Suprapubic skin (tissue), 4 donors: ENCODE measurements at regions not wholly inside any gene's neighbourhood (a gene's known extent, or its start where the extent isn't known, plus 50 kb on each side); places are given as distances from the start of the nearest gene placed in this dataset.

ENCODE experiments used
- DNase-seq, 2 donors: peaks; one replicate each; pipeline ENCODE4 v3.0.0-alpha.2; 2019; ENCODE audit warnings: low spot score in 2 of 2
- H3K27ac ChIP-seq: fragments of 200-600 bp; sonication (generic); one replicate; pipeline ENCODE4 v1.5.1; 2019
- H3K27me3 ChIP-seq: fragments of 200-600 bp; sonication (generic); one replicate; pipeline ENCODE4 v1.5.1; 2019
- H3K36me3 ChIP-seq: fragments of 200-600 bp; sonication (generic); one replicate; pipeline ENCODE4 v1.5.1; 2019
- H3K4me1 ChIP-seq: fragments of 200-600 bp; sonication (generic); one replicate; pipeline ENCODE4 v1.5.1; 2019
- H3K4me3 ChIP-seq: fragments of 200-600 bp; sonication (generic); one replicate; pipeline ENCODE4 v1.5.1; 2019; ENCODE audit warnings: mild to moderate bottlenecking
- H3K9me3 ChIP-seq: fragments of 200-600 bp; sonication (generic); one replicate; pipeline ENCODE4 v1.5.1; 2019
- EP300 ChIP-seq: sonication (generic); formaldehyde crosslinking; IDR thresholded peaks from one replicate; pipeline ENCODE4 v1.6.1; 2017; ENCODE audit warnings: antibody characterized with exemption
- POLR2A ChIP-seq, 2 donors: fragments of 450-650 bp; IDR thresholded peaks; one replicate each; pipeline ENCODE4 v1.6.1; 2017; ENCODE audit warnings: antibody characterized with exemption in 2 of 2, mild to moderate bottlenecking in 2 of 2, moderate library complexity in 2 of 2
- POLR2AphosphoS5 ChIP-seq, 3 donors: sonication (generic); formaldehyde crosslinking; IDR thresholded peaks; one replicate each; pipeline ENCODE4 v1.6.1; 2017; ENCODE audit warnings: antibody characterized with exemption in 3 of 3
- WGBS: methylation state at CpG from one replicate; pipeline ENCODE4 v1.1.5; 2018; 5-methylcytosine and 5-hydroxymethylcytosine counted together
- TF ChIP-seq, protein P1 (sequence below), 2 donors: fragments of 200-600 bp in 1 of 2; fragments of 450-650 bp in 1 of 2; sonication (generic) in 1 of 2; IDR thresholded peaks; one replicate each; pipeline ENCODE4 v1.5.1; 2016 to 2019; ENCODE audit warnings: antibody characterized with exemption in 2 of 2, mild to moderate bottlenecking in 1 of 2, moderate library complexity in 1 of 2

DNA sequence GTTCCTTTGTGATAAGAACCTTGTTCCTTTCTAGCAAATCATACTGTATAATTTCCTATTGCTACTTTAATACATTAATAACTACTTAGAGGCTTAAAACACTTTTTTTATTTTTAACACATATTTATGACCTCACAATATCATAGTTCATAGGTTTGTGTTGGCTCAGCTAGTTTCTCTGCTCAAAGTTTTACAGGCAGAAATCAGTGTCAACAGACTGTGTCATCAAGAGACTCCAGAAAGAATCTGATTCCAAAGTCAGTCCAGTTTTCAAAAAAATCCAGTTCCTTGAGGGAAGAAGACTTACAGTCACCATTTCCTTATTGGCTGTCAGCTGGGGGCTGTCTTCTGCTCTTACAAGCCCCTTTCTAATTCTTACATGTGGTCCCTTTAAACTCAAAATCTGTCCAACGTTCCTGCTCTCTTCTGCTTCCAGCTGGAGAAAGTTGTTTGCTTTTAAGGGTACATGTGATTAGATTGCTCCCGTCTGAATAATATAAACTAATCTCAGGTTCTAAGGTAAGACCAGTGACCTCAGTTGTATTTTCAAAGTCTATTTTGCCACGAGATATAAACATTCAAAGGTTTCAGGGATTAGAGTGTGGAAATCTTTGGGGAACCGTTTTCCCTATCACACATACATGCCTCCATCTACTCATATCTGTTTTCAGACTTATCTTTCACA lies 267.3 kb upstream of the SLITRK5 start:
- Histone ChIP-seq H3K36me3 (no peaks in the 10 kb centered on the region), H3K27me3 (no peaks in the 10 kb centered on the region)

DNA sequence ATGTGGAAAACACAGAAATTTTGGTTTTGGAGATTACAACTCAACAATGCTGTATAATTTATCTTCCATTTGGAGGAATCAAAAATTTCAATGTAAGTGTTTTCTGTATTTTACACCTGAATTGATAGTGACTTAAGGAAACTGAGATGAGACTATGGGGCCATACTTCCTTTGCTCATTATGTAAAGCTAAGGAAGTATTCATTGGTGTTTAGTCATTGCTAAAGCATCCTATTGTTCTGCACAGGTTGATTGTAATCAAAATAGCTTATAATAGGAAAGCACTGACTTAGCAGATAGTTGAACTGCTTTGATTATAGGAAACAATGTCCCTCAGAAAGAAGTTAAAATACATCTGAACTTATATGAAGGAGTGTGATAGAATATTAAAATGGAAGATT lies 244.4 kb upstream of the SLITRK5 start:
- DNase-seq, result no peak
- Histone ChIP-seq H3K9me3 (no peaks in the 10 kb centered on the region), H3K27me3 (no peaks in the 10 kb centered on the region), H3K36me3 (no peaks in the 10 kb centered on the region), H3K4me3 (no peak overlapping the region), H3K27ac (no peak overlapping the region), H3K4me1 (no peaks in the 10 kb centered on the region)
- TF ChIP-seq POLR2AphosphoS5 (IDR thresholded peaks at IDR 0.05) (no peak), EP300 (no peak), POLR2A (IDR thresholded peaks at IDR 0.05) (no peak)
- TF ChIP-seq, protein P1, sequence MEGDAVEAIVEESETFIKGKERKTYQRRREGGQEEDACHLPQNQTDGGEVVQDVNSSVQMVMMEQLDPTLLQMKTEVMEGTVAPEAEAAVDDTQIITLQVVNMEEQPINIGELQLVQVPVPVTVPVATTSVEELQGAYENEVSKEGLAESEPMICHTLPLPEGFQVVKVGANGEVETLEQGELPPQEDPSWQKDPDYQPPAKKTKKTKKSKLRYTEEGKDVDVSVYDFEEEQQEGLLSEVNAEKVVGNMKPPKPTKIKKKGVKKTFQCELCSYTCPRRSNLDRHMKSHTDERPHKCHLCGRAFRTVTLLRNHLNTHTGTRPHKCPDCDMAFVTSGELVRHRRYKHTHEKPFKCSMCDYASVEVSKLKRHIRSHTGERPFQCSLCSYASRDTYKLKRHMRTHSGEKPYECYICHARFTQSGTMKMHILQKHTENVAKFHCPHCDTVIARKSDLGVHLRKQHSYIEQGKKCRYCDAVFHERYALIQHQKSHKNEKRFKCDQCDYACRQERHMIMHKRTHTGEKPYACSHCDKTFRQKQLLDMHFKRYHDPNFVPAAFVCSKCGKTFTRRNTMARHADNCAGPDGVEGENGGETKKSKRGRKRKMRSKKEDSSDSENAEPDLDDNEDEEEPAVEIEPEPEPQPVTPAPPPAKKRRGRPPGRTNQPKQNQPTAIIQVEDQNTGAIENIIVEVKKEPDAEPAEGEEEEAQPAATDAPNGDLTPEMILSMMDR (IDR thresholded peaks at IDR 0.05), result no peak

More for the DNA sequence above, 267.3 kb upstream of the SLITRK5 start:
- no peaks in the 10 kb centered on the region for H3K9me3 ChIP-seq
- 44% methylated on average over 4 of the region's 4 CpGs for WGBS
- no peak overlapping the region for H3K4me3 ChIP-seq
- DNase-seq, result no peak
- H3K27ac ChIP-seq, result no peak overlapping the region
- TF ChIP-seq POLR2A (IDR thresholded peaks at IDR 0.05), result no peak
- no peak for TF ChIP-seq EP300
- TF ChIP-seq, protein P1 (IDR thresholded peaks at IDR 0.05), result no peak
- TF ChIP-seq POLR2AphosphoS5 (IDR thresholded peaks at IDR 0.05), result no peak
- no peaks in the 10 kb centered on the region for H3K4me1 ChIP-seq

DNA sequence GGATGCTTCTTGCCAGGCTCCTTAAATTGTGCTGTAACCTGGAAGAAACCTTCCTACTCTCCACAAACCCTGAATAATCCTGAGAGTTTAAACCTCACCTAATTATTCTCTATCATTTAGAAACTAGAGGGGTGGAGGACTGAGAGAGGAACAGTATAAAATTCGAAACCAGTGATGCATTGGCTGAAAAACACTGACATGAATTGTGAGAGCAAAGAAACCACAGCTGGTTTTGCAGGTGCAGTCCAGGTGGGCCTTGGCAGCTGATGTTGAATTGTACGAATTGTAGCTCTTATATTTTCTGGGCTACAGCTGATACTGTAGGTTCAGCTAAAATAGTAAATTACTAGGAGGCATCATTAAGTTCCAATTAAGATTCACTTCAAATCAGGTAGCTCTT lies 227.0 kb upstream of the SLITRK5 start:
- Histone ChIP-seq H3K27me3 (no peaks in the 10 kb centered on the region), H3K27ac (no peak overlapping the region), H3K4me3 (no peak overlapping the region), H3K36me3 (no peaks in the 10 kb centered on the region), H3K4me1 (no peaks in the 10 kb centered on the region), H3K9me3 (no peaks in the 10 kb centered on the region)
- DNase-seq, result no peak
- TF ChIP-seq, protein P1 (IDR thresholded peaks at IDR 0.05), result no peak
- no peak for TF ChIP-seq POLR2A (IDR thresholded peaks at IDR 0.05)
- TF ChIP-seq POLR2AphosphoS5 (IDR thresholded peaks at IDR 0.05), result no peak
- no peak for TF ChIP-seq EP300
- WGBS, result 31% methylated on average over 2 of the region's 2 CpGs

DNA sequence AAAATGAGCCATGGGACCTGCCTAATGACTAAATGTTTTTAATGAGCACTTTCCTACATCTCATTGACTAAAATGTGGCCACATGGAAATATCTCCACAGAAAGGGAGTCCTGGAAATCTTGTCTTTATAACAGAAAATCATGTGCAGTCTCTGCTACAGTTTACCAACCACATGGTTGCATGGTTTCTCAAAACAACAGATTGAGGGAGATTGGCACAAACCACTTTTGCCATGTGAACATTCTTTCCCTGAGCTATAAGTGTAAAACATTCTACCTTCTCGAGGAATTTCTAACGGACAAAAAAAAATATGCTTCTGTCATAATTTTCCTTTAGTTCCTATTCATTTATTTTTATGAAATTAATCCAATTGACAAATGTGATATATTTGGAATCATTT lies 218.9 kb upstream of the SLITRK5 start:
- TF ChIP-seq, protein P1 (IDR thresholded peaks at IDR 0.05), result no peak
- TF ChIP-seq EP300 (no peak), POLR2AphosphoS5 (IDR thresholded peaks at IDR 0.05) (no peak), POLR2A (IDR thresholded peaks at IDR 0.05) (no peak)
- H3K27ac ChIP-seq, result no peak overlapping the region
- H3K4me1 ChIP-seq, result no peaks in the 10 kb centered on the region
- WGBS, result 85% methylated on average over 2 of the region's 2 CpGs
- no peaks in the 10 kb centered on the region for H3K9me3 ChIP-seq
- no peaks in the 10 kb centered on the region for H3K27me3 ChIP-seq
- no peak overlapping the region for H3K4me3 ChIP-seq
- no peak for DNase-seq
- no peaks in the 10 kb centered on the region for H3K36me3 ChIP-seq

DNA sequence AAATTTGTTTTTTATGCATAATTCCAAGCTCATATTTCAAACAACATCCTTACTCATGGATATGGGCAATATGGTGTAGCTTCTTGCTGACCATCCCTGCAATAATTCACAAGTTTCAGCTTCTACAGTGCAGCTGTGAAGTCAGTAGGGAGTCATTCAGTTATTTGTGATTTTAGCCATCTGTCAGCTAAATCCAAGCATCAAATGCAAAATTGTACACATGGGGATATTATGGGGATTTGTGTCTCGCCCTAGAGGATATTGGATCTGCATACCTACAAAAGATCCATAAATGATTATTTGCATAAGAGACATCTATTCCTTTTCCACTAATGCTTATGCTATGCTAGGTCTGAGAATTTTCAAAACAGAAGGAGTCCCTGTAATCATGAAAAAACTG lies 217.9 kb upstream of the SLITRK5 start:
- no peak for DNase-seq
- WGBS, result 56% methylated on average over 1 of the region's 1 CpG

More for the DNA sequence above, 217.9 kb upstream of the SLITRK5 start:
- H3K27ac ChIP-seq, result no peak overlapping the region
- no peaks in the 10 kb centered on the region for H3K36me3 ChIP-seq
- no peak overlapping the region for H3K4me3 ChIP-seq
- H3K9me3 ChIP-seq, result no peaks in the 10 kb centered on the region
- TF ChIP-seq EP300 (no peak), POLR2AphosphoS5 (IDR thresholded peaks at IDR 0.05) (no peak), POLR2A (IDR thresholded peaks at IDR 0.05) (no peak)
- TF ChIP-seq, protein P1 (IDR thresholded peaks at IDR 0.05), result no peak
- no peaks in the 10 kb centered on the region for H3K4me1 ChIP-seq
- H3K27me3 ChIP-seq, result no peaks in the 10 kb centered on the region
